Gastrocnemius medialis (tissue), 4 donors: ENCODE measurements at regions not wholly inside any gene's neighbourhood (a gene's known extent, or its start where the extent isn't known, plus 50 kb on each side); places are given as distances from the start of the nearest gene placed in this dataset.

Source experiments
- CTCF ChIP-seq, 5 experiments: fragments of 450-650 bp in 3 of 5; fragments of 200-600 bp in 2 of 5; sonication (generic) in 2 of 5; IDR thresholded peaks in 4 of 5; conservative IDR thresholded peaks in 1 of 5; 1 replicate in 4 of 5; 2 replicates in 1 of 5; pipeline ENCODE4 v1.5.1; 2016 to 2019; ENCODE audit warnings: antibody characterized with exemption in 5 of 5, mild to moderate bottlenecking in 3 of 5, moderate library complexity in 3 of 5
- POLR2A ChIP-seq, 2 donors: fragments of 450-650 bp; IDR thresholded peaks; one replicate each; pipeline ENCODE4 v1.6.1; 2017; ENCODE audit warnings: antibody characterized with exemption in 2 of 2, mild to moderate bottlenecking in 2 of 2, moderate library complexity in 2 of 2

GRCh38 chr10:44281662-44282061, 103.2 kb downstream of the CXCL12 start:
- TF ChIP-seq CTCF (IDR thresholded peaks at IDR 0.05 in 4 of 5, conservative IDR thresholded peaks at IDR 0.05 in 1 of 5) (no peak), POLR2A (IDR thresholded peaks at IDR 0.05) (no peak)
